ENCODE measurements at regions not wholly inside any gene's neighbourhood (a gene's known extent, or its start where the extent isn't known, plus 50 kb on each side); places are given as distances from the start of the nearest gene placed in this dataset.

DNA sequence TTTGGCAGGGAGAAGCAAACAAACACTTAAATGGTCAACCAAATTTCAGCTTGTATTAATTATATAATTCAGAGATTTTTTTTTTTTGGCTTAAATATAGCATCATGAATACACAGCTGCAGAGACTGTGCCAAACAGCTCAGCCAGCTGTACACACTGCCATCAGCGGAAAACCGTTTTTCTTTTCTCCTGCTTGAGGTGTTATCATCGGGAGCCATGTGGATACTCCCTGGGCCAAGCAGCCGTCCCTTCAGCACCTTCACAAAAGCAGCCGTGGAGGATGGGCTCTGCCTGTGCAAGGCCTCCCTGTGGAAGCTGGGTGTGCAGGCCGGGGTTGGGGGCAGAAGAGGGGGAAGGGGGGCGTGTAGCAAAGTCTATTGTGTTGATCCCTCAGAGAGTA is 85.0 kb downstream of the NUF2 start:
- Histone ChIP-seq H3K36me3 (ENCODE audit: control insufficient read depth, insufficient read depth, low read length) (no peaks in the 10 kb centered on the region), H3K4me3 (ENCODE audit: extremely low read depth, insufficient read depth, low read length, poor library complexity, severe bottlenecking) (no peak overlapping the region), H3K27ac (ENCODE audit: low read depth, low read length, severe bottlenecking) (no peak overlapping the region), H3K9me3 (ENCODE audit: control insufficient read depth, low read length) (no peaks in the 10 kb centered on the region), H3K4me1 (ENCODE audit: control insufficient read depth, insufficient read depth, low read length, poor library complexity, severe bottlenecking) (no peaks in the 10 kb centered on the region)
- 75 to 91% methylated on average over 2 to 3 of the region's 7 CpGs for WGBS, 2 experiments (ENCODE audit: insufficient coverage in 2 of 2)

DNA sequence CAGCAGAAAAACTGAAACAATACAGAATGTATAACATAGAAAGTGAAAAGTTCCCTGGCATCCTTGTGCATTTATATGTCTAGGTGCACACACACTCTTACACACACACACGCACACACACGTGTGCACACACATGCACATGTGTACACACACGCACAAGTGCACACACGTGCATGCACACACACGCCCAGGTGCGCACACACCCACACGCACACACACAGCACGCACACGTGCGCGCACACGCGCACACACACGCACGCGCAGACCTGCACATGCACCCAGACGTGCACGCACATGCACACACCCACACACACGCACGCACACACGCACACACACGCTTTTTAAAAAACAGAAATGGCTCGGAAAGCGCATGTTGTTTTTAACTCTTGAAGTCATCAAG is 86.5 kb downstream of the NUF2 start:
- WGBS, 2 experiments (ENCODE audit: insufficient coverage in 2 of 2) = 94 to 95% methylated on average over 19 to 24 of the region's 24 CpGs
- Histone ChIP-seq H3K4me1 (ENCODE audit: control insufficient read depth, insufficient read depth, low read length, poor library complexity, severe bottlenecking) (no peaks in the 10 kb centered on the region), H3K36me3 (ENCODE audit: control insufficient read depth, insufficient read depth, low read length) (no peaks in the 10 kb centered on the region), H3K9me3 (ENCODE audit: control insufficient read depth, low read length) (no peaks in the 10 kb centered on the region), H3K27ac (ENCODE audit: low read depth, low read length, severe bottlenecking) (no peak overlapping the region), H3K4me3 (ENCODE audit: extremely low read depth, insufficient read depth, low read length, poor library complexity, severe bottlenecking) (no peak overlapping the region)

DNA sequence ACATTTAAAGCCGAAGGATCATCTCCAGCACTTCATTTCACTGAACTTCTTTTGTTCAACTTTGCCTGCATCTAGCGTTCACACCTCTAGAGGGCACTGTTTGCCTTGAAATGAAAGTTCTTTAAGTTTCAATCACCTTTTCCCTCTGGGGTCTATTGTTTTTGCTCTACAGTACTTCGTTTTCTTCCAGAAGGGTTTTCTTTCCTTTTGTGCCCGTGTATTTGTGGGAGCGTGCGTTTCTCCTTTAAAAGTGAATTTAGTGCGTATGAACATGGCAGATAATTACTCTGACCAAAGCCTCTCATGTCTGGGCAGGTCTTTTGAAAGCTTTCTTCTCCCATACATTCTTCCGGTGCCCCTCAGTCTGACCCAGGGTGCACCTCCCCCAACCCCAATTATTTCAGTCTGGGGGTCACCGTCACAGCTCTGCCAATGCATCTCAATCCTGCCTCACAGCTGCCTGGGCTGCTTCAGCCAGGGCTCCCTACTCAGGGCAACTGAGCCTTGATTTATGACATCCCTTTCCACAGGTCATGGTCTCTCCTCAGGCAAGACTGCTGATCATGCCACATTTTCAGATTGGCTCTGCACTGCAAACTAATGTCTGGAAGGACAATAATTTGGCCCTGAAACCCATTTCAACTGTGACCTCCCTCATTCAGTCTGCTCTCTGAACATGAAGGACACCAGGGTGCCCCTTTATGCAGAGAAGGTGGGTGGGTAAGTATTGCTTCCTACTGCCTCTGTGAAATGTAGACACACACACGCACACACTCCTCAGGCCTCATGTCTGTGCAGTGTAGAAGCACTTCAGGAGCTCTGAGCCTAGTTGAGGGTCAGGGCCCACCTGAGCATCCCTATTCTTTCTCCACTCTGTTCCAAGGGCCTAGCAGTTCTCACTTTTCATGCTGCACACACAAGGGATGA is 88.6 kb downstream of the NUF2 start:
- Histone ChIP-seq H3K9me3 (ENCODE audit: control insufficient read depth, low read length) (no peaks in the 10 kb centered on the region), H3K27ac (ENCODE audit: low read depth, low read length, severe bottlenecking) (no peak overlapping the region), H3K4me3 (ENCODE audit: extremely low read depth, insufficient read depth, low read length, poor library complexity, severe bottlenecking) (no peak overlapping the region), H3K36me3 (ENCODE audit: control insufficient read depth, insufficient read depth, low read length) (no peaks in the 10 kb centered on the region), H3K4me1 (ENCODE audit: control insufficient read depth, insufficient read depth, low read length, poor library complexity, severe bottlenecking) (no peaks in the 10 kb centered on the region)
- WGBS, 2 experiments (ENCODE audit: insufficient coverage in 2 of 2) = 32 to 33% methylated on average over 4 to 5 of the region's 10 CpGs

DNA sequence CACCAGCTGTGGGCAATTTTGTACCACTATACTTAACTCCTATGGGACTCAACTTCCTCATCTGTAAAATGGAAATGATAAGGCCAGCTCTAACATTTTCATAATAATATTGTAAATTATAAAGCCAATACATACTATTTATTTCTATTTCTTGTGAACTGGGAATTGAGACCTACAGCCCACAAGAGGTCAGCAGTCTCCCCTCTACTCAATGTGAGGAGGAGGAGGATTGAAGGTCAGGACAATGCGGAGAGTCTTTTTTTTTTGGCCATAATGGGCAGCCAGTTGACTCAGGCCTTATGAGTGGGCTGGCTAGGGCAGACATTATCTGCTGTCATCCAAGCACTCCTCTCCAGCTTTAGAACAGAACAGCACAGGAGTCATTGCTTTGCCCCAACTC is 90.5 kb downstream of the NUF2 start:
- WGBS, 2 experiments (ENCODE audit: insufficient coverage in 2 of 2) = no CpG with 5 or more reads among the region's 1 CpG

DNA sequence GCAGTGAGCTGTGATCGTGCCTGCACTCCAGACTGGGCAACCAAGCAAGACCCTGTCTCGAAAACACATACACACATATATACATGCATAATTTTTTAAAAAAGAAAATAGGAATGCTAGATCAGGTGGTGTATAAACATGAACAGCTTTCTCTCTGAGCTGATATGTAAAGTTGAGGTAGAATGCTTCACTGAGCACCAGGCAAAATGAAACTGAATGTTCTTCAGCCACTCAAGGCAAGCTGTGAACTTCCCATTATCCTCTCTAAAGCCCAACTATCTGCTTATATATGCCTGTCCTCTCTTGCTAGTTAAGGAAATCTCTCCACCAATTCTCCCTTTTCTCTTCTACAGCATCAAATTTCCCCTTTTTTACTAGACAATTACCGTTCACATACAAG is 93.0 kb downstream of the NUF2 start:
- H3K9me3 ChIP-seq (ENCODE audit: control insufficient read depth, low read length) = no peaks in the 10 kb centered on the region
- WGBS, 2 experiments (ENCODE audit: insufficient coverage in 2 of 2) = 100% methylated on average over 1 of the region's 3 CpGs; no CpG with 5 or more reads in 1 of the 2 experiments
- no peaks in the 10 kb centered on the region for H3K36me3 ChIP-seq (ENCODE audit: control insufficient read depth, insufficient read depth, low read length)
- H3K4me1 ChIP-seq (ENCODE audit: control insufficient read depth, insufficient read depth, low read length, poor library complexity, severe bottlenecking) = no peaks in the 10 kb centered on the region
- no peak overlapping the region for H3K4me3 ChIP-seq (ENCODE audit: extremely low read depth, insufficient read depth, low read length, poor library complexity, severe bottlenecking)
- H3K27ac ChIP-seq (ENCODE audit: low read depth, low read length, severe bottlenecking) = no peak overlapping the region

More for the DNA sequence above, 90.5 kb downstream of the NUF2 start:
- H3K27ac ChIP-seq (ENCODE audit: low read depth, low read length, severe bottlenecking) = no peak overlapping the region
- no peaks in the 10 kb centered on the region for H3K4me1 ChIP-seq (ENCODE audit: control insufficient read depth, insufficient read depth, low read length, poor library complexity, severe bottlenecking)
- no peak overlapping the region for H3K4me3 ChIP-seq (ENCODE audit: extremely low read depth, insufficient read depth, low read length, poor library complexity, severe bottlenecking)
- H3K36me3 ChIP-seq (ENCODE audit: control insufficient read depth, insufficient read depth, low read length) = no peaks in the 10 kb centered on the region
- no peaks in the 10 kb centered on the region for H3K9me3 ChIP-seq (ENCODE audit: control insufficient read depth, low read length)

DNA sequence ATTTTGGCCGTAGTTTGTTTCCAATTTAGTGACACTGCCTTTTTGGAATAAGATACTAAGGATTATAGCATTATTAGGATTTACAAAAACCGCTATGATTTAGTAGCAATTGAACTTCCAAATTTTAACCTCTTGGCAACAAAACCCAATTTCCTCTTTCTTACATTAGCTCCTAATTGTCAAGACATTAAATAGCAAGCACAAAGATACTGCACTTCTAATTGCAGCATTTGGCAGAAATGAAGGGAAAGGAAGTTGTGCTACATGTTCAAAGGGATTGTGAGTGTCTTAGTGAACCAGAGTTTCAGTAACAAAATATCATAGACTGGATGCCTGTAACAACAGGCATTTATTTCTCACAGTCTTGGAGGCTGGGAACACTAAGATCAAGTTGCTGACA is 99.9 kb downstream of the NUF2 start:
- Histone ChIP-seq H3K4me3 (ENCODE audit: extremely low read depth, insufficient read depth, low read length, poor library complexity, severe bottlenecking) (no peak overlapping the region), H3K9me3 (ENCODE audit: control insufficient read depth, low read length) (no peaks in the 10 kb centered on the region), H3K27ac (ENCODE audit: low read depth, low read length, severe bottlenecking) (no peak overlapping the region), H3K4me1 (ENCODE audit: control insufficient read depth, insufficient read depth, low read length, poor library complexity, severe bottlenecking) (no peaks in the 10 kb centered on the region), H3K36me3 (ENCODE audit: control insufficient read depth, insufficient read depth, low read length) (no peaks in the 10 kb centered on the region)
- no CpG with 5 or more reads among the region's 2 CpGs for WGBS, 2 experiments (ENCODE audit: insufficient coverage in 2 of 2)

DNA sequence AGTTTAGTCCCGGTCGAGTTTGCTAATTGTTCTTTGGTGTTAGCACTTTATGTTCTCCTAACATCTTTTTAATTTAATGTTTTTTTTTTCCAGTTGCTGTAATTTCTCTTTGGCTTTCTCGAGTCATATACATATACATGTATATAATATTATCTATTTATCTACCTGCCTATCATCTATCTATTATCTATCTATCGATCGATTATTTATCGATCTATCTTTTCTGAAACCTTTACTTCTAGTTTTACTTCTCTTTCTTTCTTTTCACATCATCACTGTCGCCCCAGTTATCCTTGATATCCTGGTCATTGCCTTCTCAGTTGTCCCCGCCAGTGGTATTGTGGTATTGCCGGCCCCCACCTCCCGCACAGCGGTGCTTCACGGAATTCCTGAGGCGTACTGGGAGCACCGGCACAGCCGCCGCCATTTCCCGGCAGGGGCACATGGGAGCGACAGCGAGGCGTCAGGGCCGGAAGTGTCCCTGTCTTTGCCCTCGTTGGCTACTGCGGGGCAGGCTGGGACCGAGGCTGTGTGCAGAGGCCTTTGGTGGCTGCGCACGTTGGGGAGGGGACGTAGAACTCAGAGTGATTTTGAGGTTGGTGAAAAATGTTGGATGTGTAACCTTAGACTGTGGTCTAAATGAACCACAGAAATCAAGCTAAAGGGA is 101.1 kb downstream of the NUF2 start:
- WGBS, 2 experiments (ENCODE audit: insufficient coverage in 2 of 2) = 95 to 98% methylated on average over 18 to 24 of the region's 27 CpGs
- Histone ChIP-seq H3K4me1 (ENCODE audit: control insufficient read depth, insufficient read depth, low read length, poor library complexity, severe bottlenecking) (no peaks in the 10 kb centered on the region), H3K36me3 (ENCODE audit: control insufficient read depth, insufficient read depth, low read length) (no peaks in the 10 kb centered on the region), H3K9me3 (ENCODE audit: control insufficient read depth, low read length) (no peaks in the 10 kb centered on the region), H3K4me3 (ENCODE audit: extremely low read depth, insufficient read depth, low read length, poor library complexity, severe bottlenecking) (no peak overlapping the region), H3K27ac (ENCODE audit: low read depth, low read length, severe bottlenecking) (no peak overlapping the region)

DNA sequence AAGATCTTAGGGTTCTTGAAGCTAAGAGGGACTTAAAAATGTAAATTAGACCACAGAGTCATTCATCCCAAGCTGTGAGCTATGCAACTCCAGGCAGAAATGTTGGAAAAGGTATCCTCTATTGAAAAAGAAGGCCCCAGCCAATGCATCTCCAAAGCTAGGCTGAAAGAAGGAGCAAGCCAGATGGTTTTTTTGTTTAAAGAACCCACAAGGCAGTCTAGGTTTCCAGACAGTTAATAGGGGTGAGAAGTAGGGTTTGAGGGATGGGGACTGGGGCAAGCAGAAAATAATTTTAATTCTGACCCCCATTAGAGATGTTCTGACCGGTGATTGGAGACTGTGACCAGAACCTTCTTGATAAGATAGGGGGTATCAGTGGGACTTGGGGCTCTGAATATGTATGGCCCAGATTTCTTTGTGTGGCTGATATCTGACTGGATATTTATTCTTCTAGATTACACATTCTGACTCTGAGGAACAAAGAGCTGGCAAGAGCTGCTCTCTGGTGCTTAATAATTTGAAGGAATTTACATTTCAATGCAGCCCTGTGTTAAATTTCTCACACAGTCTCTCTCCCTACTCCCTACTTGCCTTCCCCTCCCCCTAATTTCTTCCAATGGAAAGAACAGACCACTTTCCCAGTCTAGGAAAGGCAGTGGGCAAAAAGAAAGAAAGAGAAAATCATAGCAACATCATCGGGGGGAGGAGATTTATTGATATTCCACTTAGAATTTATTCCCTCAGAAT is 104.9 kb downstream of the NUF2 start:
- no peak overlapping the region for H3K4me3 ChIP-seq (ENCODE audit: extremely low read depth, insufficient read depth, low read length, poor library complexity, severe bottlenecking)
- H3K4me1 ChIP-seq (ENCODE audit: control insufficient read depth, insufficient read depth, low read length, poor library complexity, severe bottlenecking) = no peaks in the 10 kb centered on the region
- H3K36me3 ChIP-seq (ENCODE audit: control insufficient read depth, insufficient read depth, low read length) = no peaks in the 10 kb centered on the region
- 100% methylated on average over 1 of the region's 2 CpGs; no CpG with 5 or more reads in 1 of the 2 experiments for WGBS, 2 experiments (ENCODE audit: insufficient coverage in 2 of 2)
- no peak overlapping the region for H3K27ac ChIP-seq (ENCODE audit: low read depth, low read length, severe bottlenecking)
- H3K9me3 ChIP-seq (ENCODE audit: control insufficient read depth, low read length) = no peaks in the 10 kb centered on the region

DNA sequence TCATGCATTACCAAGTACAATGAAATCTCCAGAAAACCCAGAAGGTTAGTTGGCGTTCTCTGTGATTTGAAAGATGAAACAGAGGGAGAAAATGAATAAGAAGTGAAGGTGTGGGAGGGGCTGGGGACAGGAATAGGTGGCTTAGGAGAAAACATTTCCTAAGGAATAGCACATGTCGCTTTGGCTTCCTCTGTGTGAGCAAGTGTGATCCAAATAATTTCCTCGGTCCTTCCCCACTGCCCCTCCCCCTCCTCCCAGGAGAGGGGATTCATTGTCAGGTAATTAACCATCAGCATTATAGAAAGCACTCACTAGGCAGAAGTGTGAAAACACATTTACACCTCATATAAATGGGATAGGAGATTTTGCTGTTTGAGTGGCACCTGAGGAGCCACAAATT is 105.5 kb downstream of the NUF2 start:
- no peaks in the 10 kb centered on the region for H3K36me3 ChIP-seq (ENCODE audit: control insufficient read depth, insufficient read depth, low read length)
- no peak overlapping the region for H3K4me3 ChIP-seq (ENCODE audit: extremely low read depth, insufficient read depth, low read length, poor library complexity, severe bottlenecking)
- WGBS, 2 experiments (ENCODE audit: insufficient coverage in 2 of 2) = 0% methylated on average over 1 of the region's 3 CpGs; no CpG with 5 or more reads in 1 of the 2 experiments
- H3K4me1 ChIP-seq (ENCODE audit: control insufficient read depth, insufficient read depth, low read length, poor library complexity, severe bottlenecking) = no peaks in the 10 kb centered on the region
- H3K27ac ChIP-seq (ENCODE audit: low read depth, low read length, severe bottlenecking) = no peak overlapping the region
- no peaks in the 10 kb centered on the region for H3K9me3 ChIP-seq (ENCODE audit: control insufficient read depth, low read length)

DNA sequence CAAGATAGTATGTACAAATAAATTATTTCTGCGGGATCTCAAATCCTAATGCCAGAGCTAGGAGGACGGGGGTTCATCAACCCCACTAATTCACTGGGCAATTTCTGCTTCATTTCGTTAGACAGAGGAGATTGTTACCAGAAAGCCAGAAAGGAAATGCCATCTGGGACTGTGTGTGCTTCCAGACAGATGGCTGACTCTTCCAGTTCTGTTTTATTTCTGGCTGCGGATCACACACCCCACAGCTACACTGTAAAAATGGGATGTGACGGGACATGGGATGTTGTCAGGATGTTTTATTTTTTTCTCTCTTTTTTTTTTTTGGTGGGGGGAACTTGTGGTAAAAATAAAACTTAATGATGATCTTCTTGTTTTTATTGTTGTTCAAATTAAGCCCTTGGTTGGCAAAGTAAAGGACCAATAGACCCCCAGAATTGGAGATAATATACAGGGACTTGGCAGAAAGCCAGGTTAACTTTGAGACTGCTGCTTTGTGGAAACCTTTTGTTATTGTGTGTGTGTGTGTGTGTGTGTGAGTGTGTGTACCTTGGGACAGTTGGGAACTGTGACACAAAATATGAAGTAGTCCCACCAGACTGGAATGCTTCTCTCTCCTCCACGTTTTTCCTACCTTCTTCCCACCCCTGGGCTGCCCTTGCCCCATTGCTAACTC is 114.5 kb downstream of the NUF2 start:
- 71 to 94% methylated on average over 3 to 4 of the region's 6 CpGs for WGBS, 2 experiments (ENCODE audit: insufficient coverage in 2 of 2)
- Histone ChIP-seq H3K4me1 (ENCODE audit: control insufficient read depth, insufficient read depth, low read length, poor library complexity, severe bottlenecking) (no peaks in the 10 kb centered on the region), H3K9me3 (ENCODE audit: control insufficient read depth, low read length) (no peaks in the 10 kb centered on the region), H3K4me3 (ENCODE audit: extremely low read depth, insufficient read depth, low read length, poor library complexity, severe bottlenecking) (no peak overlapping the region), H3K27ac (ENCODE audit: low read depth, low read length, severe bottlenecking) (no peak overlapping the region), H3K36me3 (ENCODE audit: control insufficient read depth, insufficient read depth, low read length) (no peaks in the 10 kb centered on the region)
